Right lobe of liver (tissue), 4 donors: ENCODE measurements at regions not wholly inside any gene's neighbourhood (a gene's known extent, or its start where the extent isn't known, plus 50 kb on each side); places are given as distances from the start of the nearest gene placed in this dataset.

Experiments used
- POLR2A ChIP-seq: fragments of 450-650 bp; IDR thresholded peaks from one replicate; pipeline ENCODE4 v1.6.1; 2017; ENCODE audit warnings: antibody characterized with exemption, mild to moderate bottlenecking
- TF ChIP-seq, protein P1 (sequence below), 4 donors: fragments of 200-600 bp in 3 of 4; fragments of 450-650 bp in 1 of 4; IDR thresholded peaks; one replicate each; pipeline versions ENCODE4 v1.5.1 to v1.8.0; 2016 to 2022; ENCODE audit warnings: antibody characterized with exemption in 4 of 4, mild to moderate bottlenecking in 2 of 4
- donor health status: DM: no; HTN: no; CAD: no.
- donor health status: DM: no; HTN: no; CAD: no.
- donor health status: DM: no; HTN: yes; CAD: no.

DNA sequence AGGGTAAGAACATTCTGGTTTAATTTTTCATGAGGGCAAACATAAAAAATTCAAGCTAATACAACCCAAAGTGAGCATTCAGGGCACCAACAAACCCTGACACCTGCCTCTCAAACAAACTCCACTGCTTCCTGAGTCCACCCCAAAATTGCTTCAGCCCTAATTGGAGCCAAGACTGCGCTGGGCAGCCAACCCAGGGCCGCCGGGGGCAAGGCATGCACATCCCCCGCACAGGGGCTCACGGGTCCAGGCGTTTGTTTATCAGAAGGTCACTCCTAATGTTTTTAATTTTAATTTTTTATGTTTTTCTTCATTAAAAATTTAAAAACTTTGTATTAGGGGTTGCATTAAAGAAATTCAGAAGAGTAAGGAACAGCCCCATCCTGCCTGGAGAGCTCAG lies 459.1 kb upstream of the CDH4 start:
- no peak for TF ChIP-seq POLR2A
- TF ChIP-seq, protein P1, sequence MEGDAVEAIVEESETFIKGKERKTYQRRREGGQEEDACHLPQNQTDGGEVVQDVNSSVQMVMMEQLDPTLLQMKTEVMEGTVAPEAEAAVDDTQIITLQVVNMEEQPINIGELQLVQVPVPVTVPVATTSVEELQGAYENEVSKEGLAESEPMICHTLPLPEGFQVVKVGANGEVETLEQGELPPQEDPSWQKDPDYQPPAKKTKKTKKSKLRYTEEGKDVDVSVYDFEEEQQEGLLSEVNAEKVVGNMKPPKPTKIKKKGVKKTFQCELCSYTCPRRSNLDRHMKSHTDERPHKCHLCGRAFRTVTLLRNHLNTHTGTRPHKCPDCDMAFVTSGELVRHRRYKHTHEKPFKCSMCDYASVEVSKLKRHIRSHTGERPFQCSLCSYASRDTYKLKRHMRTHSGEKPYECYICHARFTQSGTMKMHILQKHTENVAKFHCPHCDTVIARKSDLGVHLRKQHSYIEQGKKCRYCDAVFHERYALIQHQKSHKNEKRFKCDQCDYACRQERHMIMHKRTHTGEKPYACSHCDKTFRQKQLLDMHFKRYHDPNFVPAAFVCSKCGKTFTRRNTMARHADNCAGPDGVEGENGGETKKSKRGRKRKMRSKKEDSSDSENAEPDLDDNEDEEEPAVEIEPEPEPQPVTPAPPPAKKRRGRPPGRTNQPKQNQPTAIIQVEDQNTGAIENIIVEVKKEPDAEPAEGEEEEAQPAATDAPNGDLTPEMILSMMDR (IDR thresholded peaks at IDR 0.05): no peak
